Cardiac septum (tissue), 1 donor: ENCODE measurements at regions not wholly inside any gene's neighbourhood (a gene's known extent, or its start where the extent isn't known, plus 50 kb on each side); places are given as distances from the start of the nearest gene placed in this dataset.
"Not testable (repeated sequence)": the region's sequence is repeated elsewhere in the genome, so short reads cannot be mapped to it uniquely, and the experiment has no call there.

Experiments
- DNase-seq: peaks from one replicate; pipeline ENCODE4 v3.0.0-alpha.2; 2020; ENCODE audit warnings: low spot score
- intact Hi-C: fragments of 100-400 bp; cut with DNase I; formaldehyde crosslinking; loops from one replicate; pipeline ENCODE4 v1.14.0; 2022
- donor health status: DM: no; HTN: no; CAD: no.

GRCh38 chr9:90060256-90060655, 455.4 kb downstream of the GADD45G start:
- intact Hi-C loops: no loop called here
- no peak for DNase-seq

DNA sequence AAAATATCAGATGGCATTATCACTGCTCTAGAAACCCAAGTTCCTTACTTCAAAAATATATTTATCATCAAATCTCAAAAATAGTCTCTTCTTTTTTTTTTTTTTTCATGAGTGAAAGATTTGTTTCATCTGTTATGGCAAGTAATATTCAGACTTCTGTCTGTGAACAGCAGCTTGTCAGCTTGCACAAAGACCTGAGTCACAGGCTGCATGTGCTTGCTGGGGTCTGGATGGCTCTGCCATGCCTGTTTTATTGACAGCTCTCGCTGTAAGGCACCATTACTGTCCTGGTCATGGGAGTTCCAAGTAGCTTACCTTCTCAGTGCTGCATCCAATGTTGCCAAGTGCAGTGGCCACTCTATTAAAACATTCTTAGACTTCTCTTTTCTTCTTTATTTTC, 456.4 kb downstream of the GADD45G start:
- intact Hi-C loops: no loop called here
- no peak for DNase-seq

- no peak for DNase-seq
- intact Hi-C loops: no loop called here
These were observed 458.2 kb downstream of the GADD45G start for GRCh38 chr9:90062982-90063381.

DNA sequence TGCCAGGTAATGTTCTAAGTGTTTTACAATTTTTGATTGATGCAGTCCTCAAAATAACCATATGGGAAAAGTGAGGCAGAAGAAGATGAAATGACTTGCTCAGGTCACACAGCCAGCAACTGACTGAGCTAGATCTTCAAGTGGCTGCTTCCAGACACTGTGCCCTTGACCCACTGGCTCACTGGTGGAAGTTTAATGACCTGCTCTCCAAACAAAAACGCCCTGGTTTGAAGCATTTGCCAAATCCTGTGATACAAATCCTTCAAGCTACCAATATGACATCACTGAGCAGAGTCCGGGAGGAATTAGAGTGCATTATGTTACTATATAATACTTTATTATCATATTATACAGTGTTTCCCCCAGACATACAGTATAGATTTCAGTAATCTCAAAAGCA, 459.4 kb downstream of the GADD45G start:
- intact Hi-C loops: no loop called here

GRCh38 chr9:90064971-90065370, 460.2 kb downstream of the GADD45G start:
- intact Hi-C loops: no loop called here
- DNase-seq: no peak

More for the DNA sequence above, 459.4 kb downstream of the GADD45G start:
- no peak for DNase-seq

- intact Hi-C loops: no loop called here
These were observed 461.0 kb downstream of the GADD45G start for GRCh38 chr9:90065851-90066250.

GRCh38 chr9:90069085-90069484, 464.3 kb downstream of the GADD45G start:
- intact Hi-C loops: no loop called here

More at GRCh38 chr9:90065851-90066250, 461.0 kb downstream of the GADD45G start:
- no peak for DNase-seq

GRCh38 chr9:90070056-90070455, 465.2 kb downstream of the GADD45G start:
- DNase-seq: no peak
- intact Hi-C loops: no loop called here

More at GRCh38 chr9:90069085-90069484, 464.3 kb downstream of the GADD45G start:
- DNase-seq: no peak

DNA sequence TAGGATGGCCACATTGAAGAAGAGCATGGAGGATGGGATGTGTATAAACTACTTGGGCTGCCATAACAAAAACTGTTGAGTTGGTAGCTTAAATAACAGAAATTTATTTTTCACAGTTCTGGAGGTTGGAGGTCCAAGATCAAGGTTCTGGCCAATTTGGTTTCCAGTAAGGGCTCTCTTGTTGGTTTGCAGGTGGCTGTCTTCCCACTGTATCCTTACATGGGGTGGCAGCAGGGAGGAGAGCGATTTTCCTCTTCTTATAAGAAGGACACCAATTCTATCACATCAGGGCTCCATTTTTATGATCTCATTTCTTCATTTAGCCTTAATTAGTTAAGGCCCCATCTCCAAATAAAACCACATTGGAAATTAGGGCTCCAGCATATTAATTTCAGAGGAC, 465.7 kb downstream of the GADD45G start:
- no peak for DNase-seq
- intact Hi-C loops: no loop called here

- intact Hi-C loops: no loop called here
- DNase-seq: no peak
These were observed 466.3 kb downstream of the GADD45G start for GRCh38 chr9:90070931-90071660.

DNA sequence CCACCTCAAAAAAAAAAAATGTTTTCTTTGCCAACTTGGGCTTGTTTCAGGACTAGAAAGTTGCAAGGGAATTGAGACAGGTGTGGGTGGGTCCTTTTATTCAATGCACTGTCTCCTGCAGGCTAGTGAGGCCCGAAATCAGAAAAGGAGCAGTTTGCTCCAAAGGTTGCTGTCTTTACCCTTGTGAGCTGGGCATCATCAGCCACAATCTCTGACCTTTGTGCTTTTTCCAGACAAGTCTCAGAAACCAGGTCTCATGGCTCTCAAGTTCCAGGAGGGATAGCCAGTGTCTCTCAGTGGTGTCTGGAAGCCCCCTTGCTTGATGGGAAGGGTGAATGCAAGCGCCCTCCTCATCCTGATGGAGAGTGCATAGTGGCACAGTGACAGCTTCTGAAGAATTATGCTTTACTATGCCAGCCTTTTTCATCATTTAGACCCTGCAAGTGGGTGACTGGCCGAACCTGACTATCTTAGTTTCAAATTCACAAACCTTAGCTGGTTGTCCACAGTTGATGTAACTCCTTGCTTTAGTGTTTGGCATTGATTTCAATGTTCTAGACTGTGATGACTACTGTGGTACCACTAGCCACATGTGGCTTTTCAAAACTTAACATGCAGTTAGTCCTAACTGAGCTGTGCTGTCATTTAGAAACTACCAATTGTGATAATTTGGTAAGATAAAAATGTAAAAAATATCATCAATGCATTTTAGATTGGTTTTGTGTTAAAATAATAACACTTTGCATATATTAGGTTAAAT, 468.6 kb downstream of the GADD45G start:
- intact Hi-C loops: no loop called here
- DNase-seq: no peak

DNA sequence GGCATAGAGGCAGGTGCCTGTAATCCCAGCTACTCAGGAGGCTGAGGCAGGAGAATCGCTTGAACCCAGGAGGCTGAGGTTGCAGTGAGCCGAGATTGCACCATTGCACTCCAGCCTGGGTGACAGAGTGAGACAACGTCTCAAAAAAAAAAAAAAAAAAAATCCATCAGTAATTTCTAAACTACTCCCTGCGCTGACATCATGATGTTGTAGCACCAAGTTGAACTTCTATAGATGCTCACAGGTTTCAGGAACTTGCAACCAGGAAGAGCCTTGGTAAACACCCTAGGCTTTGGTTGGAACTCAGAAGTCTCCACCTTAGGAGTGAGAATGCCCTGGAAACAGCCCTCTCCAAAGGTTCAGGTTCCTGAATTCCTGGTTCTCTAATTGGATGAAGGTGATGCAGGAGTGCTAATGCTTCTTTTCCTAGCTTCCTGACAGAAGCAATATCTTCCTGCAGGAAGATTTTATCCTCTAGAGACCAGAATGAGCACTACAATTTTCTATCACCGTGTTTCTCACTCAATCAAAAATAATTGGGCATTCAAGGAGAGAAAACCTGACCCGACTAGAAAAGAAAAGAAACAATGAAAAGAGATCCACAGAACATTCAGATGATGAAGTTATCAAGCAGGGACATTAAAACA, 469.6 kb downstream of the GADD45G start:
- no peak for DNase-seq
- intact Hi-C loops: no loop called here

DNA sequence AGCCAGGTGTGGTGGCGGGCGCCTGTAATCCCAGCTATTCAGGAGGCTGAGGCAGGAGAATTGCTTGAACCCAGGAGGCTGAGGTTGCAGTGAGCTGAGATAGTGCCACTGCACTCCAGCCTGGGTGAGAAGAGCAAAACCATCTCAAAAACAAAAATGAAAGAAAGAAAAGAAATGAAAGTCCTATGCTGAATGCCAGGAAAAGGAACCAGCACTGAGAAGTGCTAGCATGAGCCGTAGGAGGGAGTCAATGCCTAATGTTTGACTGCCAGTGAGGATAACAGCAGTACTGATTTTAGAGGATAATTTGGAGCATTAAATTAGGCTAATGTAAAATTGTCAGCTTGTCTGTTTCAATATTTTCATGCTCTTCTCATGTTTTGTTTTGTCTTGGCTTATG, 472.8 kb downstream of the GADD45G start:
- intact Hi-C loops, DNase-seq: not testable (repeated sequence)

- intact Hi-C loops: no loop called here
- DNase-seq: no peak
These were observed 474.2 kb downstream of the GADD45G start for GRCh38 chr9:90078988-90079421.

GRCh38 chr9:90085633-90086032, 480.8 kb downstream of the GADD45G start:
- intact Hi-C loops: no loop called here
- no peak for DNase-seq

DNA sequence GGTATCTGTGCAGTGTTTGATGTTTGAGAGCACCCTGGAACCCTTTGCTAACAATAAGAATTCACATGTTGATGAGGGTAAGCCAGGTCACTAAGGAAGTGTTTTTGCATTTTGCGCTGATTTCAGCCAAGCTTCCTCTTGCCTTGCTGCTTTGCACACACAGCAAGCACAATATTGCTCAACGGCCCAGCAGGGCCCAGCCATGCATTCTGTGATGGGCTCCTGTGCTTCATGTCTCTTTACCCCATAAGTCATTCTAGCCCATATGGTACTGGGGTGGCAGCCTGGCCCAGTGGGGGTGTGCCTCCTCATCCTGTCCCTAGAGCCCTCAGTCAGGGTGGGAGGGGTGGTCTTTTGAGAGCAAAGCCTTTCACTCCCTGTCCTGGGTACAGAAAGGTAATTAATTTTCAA, 481.3 kb downstream of the GADD45G start:
- no peak for DNase-seq
- intact Hi-C loops: no loop called here

DNA sequence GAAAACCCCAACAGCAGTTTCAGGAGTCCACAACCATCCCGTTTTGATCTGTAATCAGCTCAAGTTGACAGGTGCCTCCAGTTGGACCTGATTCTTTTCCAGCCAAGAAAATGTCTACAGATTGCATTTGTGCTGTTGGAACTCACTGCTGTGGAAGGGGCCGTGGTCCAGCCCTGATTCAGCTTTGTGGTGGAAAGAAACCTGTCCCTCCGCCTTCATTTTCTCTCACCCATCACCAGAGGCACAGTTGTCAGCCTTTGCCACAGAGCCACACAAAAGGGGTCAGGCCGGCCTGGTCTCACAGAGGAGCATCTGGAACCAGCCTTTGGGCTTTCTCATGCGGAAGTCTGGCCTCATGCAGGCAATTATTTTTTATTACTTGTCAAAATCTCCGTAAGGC, 483.6 kb downstream of the GADD45G start:
- intact Hi-C loops: no loop called here
- DNase-seq: no peak

GRCh38 chr9:90088856-90089255, 484.0 kb downstream of the GADD45G start:
- DNase-seq: no peak
- intact Hi-C loops: no loop called here

DNA sequence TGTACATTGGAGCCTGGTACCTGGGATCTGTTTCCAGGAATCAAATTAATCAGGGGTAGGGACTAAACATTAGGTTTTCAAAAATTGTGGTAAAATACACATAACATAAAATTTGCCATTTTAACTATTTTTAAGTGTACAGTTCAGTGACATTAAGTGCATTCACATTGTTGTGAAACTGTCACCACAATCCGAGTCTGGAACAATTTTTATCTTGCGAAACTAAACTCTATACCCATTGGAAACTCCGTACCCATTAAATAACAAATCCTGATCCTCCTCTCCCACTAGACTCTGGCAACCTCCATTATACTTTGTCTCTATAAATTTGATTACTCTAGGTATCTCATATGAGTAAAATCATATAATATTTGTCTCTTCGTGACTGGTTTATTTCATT, 486.2 kb downstream of the GADD45G start:
- intact Hi-C loops: no loop called here
- no peak for DNase-seq

GRCh38 chr9:90092508-90092907, 487.7 kb downstream of the GADD45G start:
- intact Hi-C loops: no loop called here
- no peak for DNase-seq
